ENCODE measurements at regions not wholly inside any gene's neighbourhood (a gene's known extent, or its start where the extent isn't known, plus 50 kb on each side); places are given as distances from the start of the nearest gene placed in this dataset.
"Not testable (repeated sequence)": the region's sequence is repeated elsewhere in the genome, so short reads cannot be mapped to it uniquely, and the experiment has no call there.

DNA sequence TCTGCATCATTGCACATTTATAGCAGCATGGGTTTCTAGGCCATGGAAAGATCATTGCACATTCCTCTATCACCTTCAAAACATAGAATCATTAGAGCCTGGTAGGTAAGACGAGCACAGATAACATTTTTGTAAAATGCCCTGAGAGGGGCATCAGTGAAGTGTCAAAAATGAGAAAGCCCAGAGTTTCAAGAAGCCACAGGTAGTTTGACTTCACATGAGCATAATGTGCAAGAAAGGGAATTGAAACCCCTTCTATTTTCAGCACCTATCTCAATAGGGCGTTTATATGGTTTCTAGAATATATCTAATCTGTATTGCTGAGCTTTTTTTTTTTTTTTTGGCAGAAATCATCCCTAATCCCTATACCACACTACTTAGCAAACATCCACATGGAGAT lies 2441.7 kb downstream of the ARAP2 start:
- no peak for DNase-seq (ENCODE audit: low spot score)

DNA sequence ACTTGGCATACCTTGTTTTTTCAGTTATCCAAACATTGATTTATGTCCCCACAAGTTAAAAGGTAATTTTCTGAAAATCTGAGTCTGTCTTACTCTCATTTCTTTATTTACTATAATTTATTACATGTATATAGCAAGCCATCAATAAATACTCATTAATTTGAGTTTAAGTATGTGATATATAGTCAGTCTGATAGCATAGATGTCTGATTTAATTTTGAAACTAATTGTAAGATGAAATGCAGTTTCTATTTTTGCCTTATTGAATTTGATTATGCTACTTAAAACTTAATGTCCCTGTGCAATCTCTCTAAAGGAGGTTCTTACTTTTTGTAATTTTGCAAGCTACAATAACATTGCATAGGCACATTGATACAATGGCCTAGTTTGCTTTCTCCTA lies 2418.6 kb downstream of the ARAP2 start:
- DNase-seq (ENCODE audit: low spot score): no peak

- DNase-seq (ENCODE audit: low spot score): not testable (repeated sequence)
These were observed 2415.0 kb downstream of the ARAP2 start for GRCh38 chr4:33829356-33829755.

- no peak for DNase-seq (ENCODE audit: low spot score)
These were observed 2412.8 kb downstream of the ARAP2 start for GRCh38 chr4:33831442-33832066.

- not testable (repeated sequence) for DNase-seq (ENCODE audit: low spot score)
These were observed 2408.6 kb downstream of the ARAP2 start for GRCh38 chr4:33835764-33836163.

DNA sequence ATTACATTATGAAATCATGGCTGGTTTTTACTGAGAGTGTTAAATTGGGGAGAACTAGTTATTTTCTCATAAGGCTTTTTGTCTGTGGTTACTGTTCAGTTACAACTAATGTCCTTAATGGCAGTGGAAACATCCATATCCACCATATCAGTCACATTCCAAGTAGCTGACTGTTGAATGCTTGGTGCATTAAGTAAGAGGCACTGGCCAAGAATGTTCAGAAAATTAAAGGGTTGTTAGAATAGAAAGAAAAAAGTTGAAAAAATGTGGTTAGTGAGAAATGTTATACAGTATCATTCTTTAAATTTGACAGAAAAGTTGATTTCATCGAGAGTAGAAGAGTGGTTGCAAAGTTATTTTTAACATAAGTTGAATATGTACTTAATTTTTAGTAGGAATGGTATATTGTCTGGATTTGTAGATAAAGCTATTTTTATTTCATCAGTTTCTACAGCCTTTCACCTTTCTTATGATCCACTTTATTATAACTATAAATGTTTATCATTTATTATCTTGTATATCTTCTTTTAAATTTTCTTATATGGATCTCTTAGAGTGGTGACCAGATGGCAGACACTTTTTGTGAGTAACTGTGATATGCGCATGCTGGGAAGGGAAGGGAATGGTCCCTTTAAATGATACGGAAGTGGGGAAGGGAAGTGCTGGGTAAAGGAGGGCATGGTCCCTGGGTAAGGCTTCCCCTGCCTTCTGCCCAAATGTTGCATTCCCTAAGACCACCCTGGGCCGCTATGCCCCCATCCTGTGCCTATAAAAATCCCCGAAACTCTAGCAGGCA lies 2407.1 kb downstream of the ARAP2 start:
- DNase-seq (ENCODE audit: low spot score): peak; percentile 1

DNA sequence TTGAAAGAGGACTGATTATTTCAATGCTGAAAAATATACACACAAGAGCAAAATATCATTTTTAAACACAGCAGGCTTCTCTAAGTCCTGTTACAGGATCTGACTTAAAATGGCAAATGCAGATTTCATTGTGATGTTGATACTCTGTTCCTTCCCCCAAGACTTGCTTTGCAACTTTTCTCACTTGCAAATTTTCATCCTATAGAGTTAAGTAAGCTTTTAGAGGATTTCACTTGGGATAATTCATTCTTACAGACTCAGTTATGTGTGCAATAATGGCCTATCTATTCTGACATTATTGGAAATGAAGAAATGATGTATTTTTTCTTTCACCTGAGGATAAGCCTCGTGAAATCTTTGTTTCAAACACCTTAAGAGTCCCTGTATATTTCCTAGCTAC lies 2403.2 kb downstream of the ARAP2 start:
- no peak for DNase-seq (ENCODE audit: low spot score)

GRCh38 chr4:33850371-33850902 lies 2393.9 kb downstream of the ARAP2 start:
- DNase-seq (ENCODE audit: low spot score): no peak

- DNase-seq (ENCODE audit: low spot score): not testable (repeated sequence)
These were observed 2390.6 kb downstream of the ARAP2 start for GRCh38 chr4:33853670-33854069.

GRCh38 chr4:33864290-33864859 lies 2379.9 kb downstream of the ARAP2 start:
- DNase-seq (ENCODE audit: low spot score): no peak

GRCh38 chr4:33873791-33874190 lies 2370.5 kb downstream of the ARAP2 start:
- no peak for DNase-seq (ENCODE audit: low spot score)

- no peak for DNase-seq (ENCODE audit: low spot score)
These were observed 2365.6 kb downstream of the ARAP2 start for GRCh38 chr4:33878710-33879109.

GRCh38 chr4:33881176-33881575 lies 2363.1 kb downstream of the ARAP2 start:
- no peak for DNase-seq (ENCODE audit: low spot score)

- DNase-seq (ENCODE audit: low spot score): peak; percentile 40
These were observed 2361.9 kb downstream of the ARAP2 start for GRCh38 chr4:33882246-33882990.

- DNase-seq (ENCODE audit: low spot score): no peak
These were observed 2361.2 kb downstream of the ARAP2 start for GRCh38 chr4:33883111-33883510.

DNA sequence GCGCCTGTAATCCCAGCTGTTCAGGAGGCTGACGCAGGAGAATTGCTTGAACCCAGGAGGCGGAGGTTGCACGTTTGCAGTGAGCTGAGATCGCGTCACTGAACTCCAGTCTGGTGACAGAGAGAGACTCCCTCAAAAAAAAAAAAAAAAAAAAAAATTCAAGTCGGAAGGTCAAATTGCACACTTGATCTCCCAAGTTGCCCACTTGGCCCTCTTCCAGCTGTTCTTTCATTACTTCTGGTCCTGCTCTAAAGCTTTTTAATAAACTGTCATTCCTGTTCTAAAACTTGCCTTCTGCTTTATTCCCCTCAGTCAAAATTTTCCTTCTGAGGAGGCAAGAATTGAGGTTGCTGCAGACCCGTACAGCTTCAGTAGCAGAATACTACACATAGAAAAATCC lies 2358.0 kb downstream of the ARAP2 start:
- DNase-seq (ENCODE audit: low spot score): no peak

DNA sequence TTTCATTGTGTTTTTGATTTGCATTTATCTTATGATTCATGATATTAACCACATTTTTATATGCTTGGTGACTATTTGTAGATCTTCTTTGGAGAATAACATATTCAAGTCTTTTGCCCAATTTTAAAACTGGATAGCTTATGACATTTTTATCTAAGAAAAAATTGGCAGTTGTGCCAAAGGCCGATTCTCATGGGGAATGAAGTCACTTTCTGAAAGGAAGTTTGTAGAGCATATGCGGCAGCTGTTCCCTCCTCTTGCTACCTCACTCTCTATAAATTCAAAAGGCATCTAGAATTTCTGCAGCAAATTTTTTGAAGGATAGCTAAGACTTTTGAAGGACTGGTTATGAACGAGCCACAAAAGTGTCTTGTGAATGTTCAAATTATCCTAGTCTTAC lies 2353.5 kb downstream of the ARAP2 start:
- DNase-seq (ENCODE audit: low spot score): no peak

- DNase-seq (ENCODE audit: low spot score): no peak
These were observed 2332.4 kb downstream of the ARAP2 start for GRCh38 chr4:33911959-33912358.

- no peak for DNase-seq (ENCODE audit: low spot score)
These were observed 2329.9 kb downstream of the ARAP2 start for GRCh38 chr4:33914386-33914785.

DNA sequence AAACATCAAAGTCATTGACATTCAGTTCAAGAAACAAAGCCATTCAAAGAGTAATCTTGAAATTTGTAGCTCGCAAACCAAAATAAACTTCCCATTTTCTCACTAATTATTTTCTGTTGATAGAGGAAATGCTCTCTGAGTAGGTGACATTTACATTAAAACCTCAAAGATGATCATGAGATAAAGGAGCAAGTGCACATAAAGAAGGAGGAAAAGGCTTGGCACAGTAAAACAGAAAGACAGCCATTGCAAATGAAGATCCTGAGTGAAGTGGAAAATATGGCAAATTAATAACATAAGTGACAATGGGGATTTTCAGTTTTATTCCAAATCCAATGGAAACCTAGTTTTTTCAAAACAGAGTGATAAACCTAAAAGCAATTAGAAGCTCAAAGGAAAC lies 2320.8 kb downstream of the ARAP2 start:
- no peak for DNase-seq (ENCODE audit: low spot score)

GRCh38 chr4:33924239-33924638 lies 2320.1 kb downstream of the ARAP2 start:
- no peak for DNase-seq (ENCODE audit: low spot score)

DNA sequence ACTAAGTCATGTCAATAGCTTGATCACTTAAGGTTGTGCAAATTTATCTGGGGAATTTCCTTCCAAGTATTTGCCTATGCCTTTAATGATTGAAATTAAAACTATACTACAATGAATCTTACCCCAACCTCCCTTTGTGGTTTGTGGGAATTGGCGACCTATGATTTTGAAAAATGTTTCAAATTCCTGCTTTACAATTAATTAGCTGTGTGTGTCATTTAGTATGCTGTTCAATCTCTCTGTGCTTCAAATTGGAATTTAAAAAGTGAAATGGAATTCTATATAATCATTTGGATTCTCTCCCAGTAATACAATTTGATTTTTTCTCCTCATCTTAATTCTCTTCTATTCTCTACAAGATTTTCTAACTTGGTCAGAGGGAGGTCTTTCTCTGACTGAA lies 2319.5 kb downstream of the ARAP2 start:
- no peak for DNase-seq (ENCODE audit: low spot score)

Data from COLO829 (cell line).